ENCODE measurements at regions not wholly inside any gene's neighbourhood (a gene's known extent, or its start where the extent isn't known, plus 50 kb on each side); places are given as distances from the start of the nearest gene placed in this dataset.

- no peak overlapping the region for H3K4me3 ChIP-seq (ENCODE audit: low read depth, low read length)
- DNase-seq (ENCODE audit: low read depth): no peak
- TF ChIP-seq, protein P1, sequence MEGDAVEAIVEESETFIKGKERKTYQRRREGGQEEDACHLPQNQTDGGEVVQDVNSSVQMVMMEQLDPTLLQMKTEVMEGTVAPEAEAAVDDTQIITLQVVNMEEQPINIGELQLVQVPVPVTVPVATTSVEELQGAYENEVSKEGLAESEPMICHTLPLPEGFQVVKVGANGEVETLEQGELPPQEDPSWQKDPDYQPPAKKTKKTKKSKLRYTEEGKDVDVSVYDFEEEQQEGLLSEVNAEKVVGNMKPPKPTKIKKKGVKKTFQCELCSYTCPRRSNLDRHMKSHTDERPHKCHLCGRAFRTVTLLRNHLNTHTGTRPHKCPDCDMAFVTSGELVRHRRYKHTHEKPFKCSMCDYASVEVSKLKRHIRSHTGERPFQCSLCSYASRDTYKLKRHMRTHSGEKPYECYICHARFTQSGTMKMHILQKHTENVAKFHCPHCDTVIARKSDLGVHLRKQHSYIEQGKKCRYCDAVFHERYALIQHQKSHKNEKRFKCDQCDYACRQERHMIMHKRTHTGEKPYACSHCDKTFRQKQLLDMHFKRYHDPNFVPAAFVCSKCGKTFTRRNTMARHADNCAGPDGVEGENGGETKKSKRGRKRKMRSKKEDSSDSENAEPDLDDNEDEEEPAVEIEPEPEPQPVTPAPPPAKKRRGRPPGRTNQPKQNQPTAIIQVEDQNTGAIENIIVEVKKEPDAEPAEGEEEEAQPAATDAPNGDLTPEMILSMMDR (IDR thresholded peaks at IDR 0.05; ENCODE audit: low read depth, low read length, missing control alignments): no peak
Measured at GRCh38 chr4:77332696-77333270, 175.8 kb downstream of the CCNG2 start.

GRCh38 chr4:77336411-77337142, 179.6 kb downstream of the CCNG2 start:
- H3K4me3 ChIP-seq (ENCODE audit: low read depth, low read length): no peak overlapping the region
- TF ChIP-seq, protein P1 (IDR thresholded peaks at IDR 0.05; ENCODE audit: low read depth, low read length, missing control alignments): no peak
- DNase-seq (ENCODE audit: low read depth): no peak

DNA sequence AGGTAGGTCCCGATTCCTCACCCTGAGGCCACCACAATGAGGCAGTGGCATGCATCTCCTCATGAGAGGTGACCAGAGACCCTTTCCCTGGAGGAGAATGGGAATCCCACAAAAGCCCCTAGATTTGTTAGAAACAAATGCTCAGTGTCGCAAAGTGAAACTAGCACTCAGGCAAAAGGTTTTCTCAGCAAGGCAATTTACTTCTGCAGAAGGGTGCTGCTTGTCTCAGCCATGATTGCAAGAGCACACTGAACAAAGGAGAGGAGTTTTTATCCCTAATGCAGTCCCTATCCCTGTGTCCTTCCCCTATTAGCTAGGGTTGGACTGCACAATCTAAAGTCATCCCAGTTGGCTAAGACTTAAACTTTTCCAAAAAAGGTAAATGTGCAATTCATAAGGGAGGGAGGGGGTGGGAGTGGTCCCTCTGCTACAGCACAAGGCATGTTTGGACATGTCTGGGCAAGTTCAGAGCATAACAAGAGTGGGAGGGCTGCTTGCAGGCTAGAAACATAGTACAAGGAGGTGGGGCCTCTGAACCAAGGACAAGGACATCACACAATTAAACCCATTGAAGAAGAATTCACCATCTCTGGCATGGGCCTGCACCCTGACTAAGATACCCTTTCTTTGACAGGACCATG, 185.3 kb downstream of the CCNG2 start:
- TF ChIP-seq, protein P1 (IDR thresholded peaks at IDR 0.05; ENCODE audit: low read depth, low read length, missing control alignments): no peak
- no peak overlapping the region for H3K4me3 ChIP-seq (ENCODE audit: low read depth, low read length)
- no peak for DNase-seq (ENCODE audit: low read depth)

- TF ChIP-seq, protein P1 (IDR thresholded peaks at IDR 0.05; ENCODE audit: low read depth, low read length, missing control alignments): no peak
- no peak for DNase-seq (ENCODE audit: low read depth)
- H3K4me3 ChIP-seq (ENCODE audit: low read depth, low read length): no peak overlapping the region
Measured at GRCh38 chr4:77344001-77344400, 187.0 kb downstream of the CCNG2 start.

DNA sequence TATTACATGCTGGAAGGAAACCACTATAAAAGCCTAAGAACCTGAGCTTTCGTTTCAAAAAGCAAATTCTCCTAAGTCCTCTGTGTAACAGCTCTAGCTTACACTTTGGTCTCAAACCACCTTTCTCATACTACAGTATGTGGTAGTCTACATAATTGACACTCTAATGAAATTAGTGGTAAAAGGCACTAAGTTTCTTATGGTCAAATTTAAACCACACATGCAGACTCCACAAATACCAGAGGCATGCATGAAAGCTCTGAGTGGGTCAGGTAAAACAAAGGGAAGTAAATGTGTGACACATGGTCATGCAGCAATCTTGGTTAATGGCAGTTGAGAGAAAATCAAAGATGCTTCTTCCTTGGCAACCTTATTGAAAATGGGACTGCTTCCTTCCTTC, 187.8 kb downstream of the CCNG2 start:
- TF ChIP-seq, protein P1 (IDR thresholded peaks at IDR 0.05; ENCODE audit: low read depth, low read length, missing control alignments): no peak
- H3K4me3 ChIP-seq (ENCODE audit: low read depth, low read length): no peak overlapping the region
- DNase-seq (ENCODE audit: low read depth): no peak

DNA sequence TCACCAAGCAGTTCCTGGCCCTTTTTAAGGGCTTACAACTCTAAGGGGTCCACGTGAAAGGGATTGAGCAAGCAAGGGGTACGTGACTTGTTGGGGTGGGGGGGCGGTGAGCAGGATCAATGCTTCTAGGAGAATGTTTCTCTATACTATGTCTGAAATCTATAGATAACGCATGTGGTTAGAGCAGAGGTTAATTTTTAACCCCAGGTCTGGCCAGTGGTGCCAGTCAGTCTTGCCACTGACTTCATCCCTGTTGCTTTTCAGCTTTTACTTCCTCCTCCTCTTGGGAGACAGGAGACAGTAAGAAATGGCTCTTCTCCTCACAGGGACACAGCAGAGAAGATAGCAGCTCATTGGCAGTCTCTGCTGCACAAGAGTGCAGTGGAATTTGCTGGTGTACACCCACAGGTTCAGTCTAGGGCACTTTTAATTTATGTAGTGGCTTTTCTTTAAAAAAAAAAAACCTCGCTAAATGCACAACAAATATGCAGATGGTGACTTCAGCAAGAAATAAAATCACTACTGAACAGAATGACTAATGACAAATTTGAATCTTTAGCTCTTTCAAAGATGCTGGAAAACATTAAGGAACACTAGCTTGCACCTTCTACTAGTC, 190.5 kb downstream of the CCNG2 start:
- no peak for DNase-seq (ENCODE audit: low read depth)
- TF ChIP-seq, protein P1 (IDR thresholded peaks at IDR 0.05; ENCODE audit: low read depth, low read length, missing control alignments): no peak
- H3K4me3 ChIP-seq (ENCODE audit: low read depth, low read length): no peak overlapping the region
